MM.1S (cell line): ENCODE measurements at regions not wholly inside any gene's neighbourhood (a gene's known extent, or its start where the extent isn't known, plus 50 kb on each side); places are given as distances from the start of the nearest gene placed in this dataset.

ENCODE experiments used
- DNase-seq: peaks from one replicate; pipeline ENCODE4 v3.0.0-alpha.2; 2015
- H2AFZ ChIP-seq: fragments of 300-600 bp; sonication (generic); 2 replicates; pipeline ENCODE4 v1.6.0; 2016; ENCODE audit warnings: antibody characterized with exemption, low read length
- H3F3A ChIP-seq: fragments of 300-600 bp; sonication (generic); 2 replicates; pipeline ENCODE4 v1.6.1; 2016; ENCODE audit warnings: mild to moderate bottlenecking, antibody characterized with exemption, low read length, moderate library complexity, mixed read lengths; ENCODE audit not compliant: insufficient read depth
- H3K27ac ChIP-seq: fragments of 300-600 bp; sonication (generic); 2 replicates; pipeline ENCODE4 v1.5.1; 2016; ENCODE audit warnings: mild to moderate bottlenecking, low read length
- H3K27me3 ChIP-seq: fragments of 300-600 bp; sonication (generic); replicated peaks from 2 replicates; pipeline ENCODE4 v1.6.0; 2016; ENCODE audit warnings: low read length; ENCODE audit not compliant: insufficient read depth
- H3K36me3 ChIP-seq: fragments of 300-600 bp; sonication (generic); replicated peaks from 2 replicates; pipeline ENCODE4 v1.6.1; 2016; ENCODE audit warnings: mild to moderate bottlenecking, low read length, mixed read lengths; ENCODE audit not compliant: insufficient read depth
- H3K4me1 ChIP-seq: fragments of 300-600 bp; sonication (generic); 2 replicates; pipeline ENCODE4 v1.6.1; 2016; ENCODE audit warnings: low read length, mixed read lengths
- H3K4me2 ChIP-seq: fragments of 300-600 bp; sonication (generic); 2 replicates; pipeline ENCODE4 v1.6.0; 2016; ENCODE audit warnings: low read depth, low read length
- H3K4me3 ChIP-seq: fragments of 300-600 bp; sonication (generic); 2 replicates; pipeline ENCODE4 v1.5.1; 2016; ENCODE audit warnings: low read length, mixed read lengths
- H3K79me2 ChIP-seq: fragments of 300-600 bp; sonication (generic); 2 replicates; pipeline ENCODE4 v1.6.1; 2016; ENCODE audit warnings: mixed run types, low read length, mixed read lengths
- H3K9ac ChIP-seq: fragments of 300-600 bp; sonication (generic); 2 replicates; pipeline ENCODE4 v1.6.1; 2016; ENCODE audit warnings: low read length, mixed read lengths
- H3K9me2 ChIP-seq: fragments of 300-600 bp; sonication (generic); replicated peaks from 2 replicates; pipeline ENCODE4 v1.6.1; 2016; ENCODE audit warnings: mild to moderate bottlenecking, low read length, mixed read lengths; ENCODE audit not compliant: insufficient read depth
- H3K9me3 ChIP-seq: fragments of 300-600 bp; sonication (generic); replicated peaks from 2 replicates; pipeline ENCODE4 v1.6.1; 2016; ENCODE audit warnings: mild to moderate bottlenecking, low read length, mixed read lengths; ENCODE audit not compliant: insufficient read depth
- H4K20me1 ChIP-seq: fragments of 300-600 bp; sonication (generic); 2 replicates; pipeline ENCODE4 v1.6.1; 2016; ENCODE audit warnings: mild to moderate bottlenecking, low read length, moderate library complexity, mixed read lengths; ENCODE audit not compliant: insufficient read depth
- CTCF ChIP-seq: fragments of 300-600 bp; sonication (generic); IDR thresholded peaks from 2 replicates; pipeline ENCODE4 v1.5.1; 2016; ENCODE audit warnings: antibody characterized with exemption, low read length, mixed read lengths
- EZH2 ChIP-seq: fragments of 300-600 bp; sonication (generic); optimal IDR thresholded peaks from 2 replicates; pipeline ENCODE3; 2017; ENCODE audit warnings: low read depth, mild to moderate bottlenecking, antibody characterized with exemption, low read length, mixed read lengths
- EZH2phosphoT487 ChIP-seq: fragments of 300-600 bp; sonication (generic); IDR thresholded peaks from 2 replicates; pipeline ENCODE4 v1.6.1; 2018; ENCODE audit warnings: antibody characterized with exemption, low read length

- no peaks in the 10 kb centered on the region for H3K4me1 ChIP-seq
- no peaks in the 10 kb centered on the region for H3K27me3 ChIP-seq
- no peaks in the 10 kb centered on the region for H3F3A ChIP-seq
- no peak overlapping the region for H3K27ac ChIP-seq
- H3K9me3 ChIP-seq: no peaks in the 10 kb centered on the region
- no peak for DNase-seq
- H3K9ac ChIP-seq: no peak overlapping the region
- no peak overlapping the region for H3K4me2 ChIP-seq
- H2AFZ ChIP-seq: no peak overlapping the region
- no peaks in the 10 kb centered on the region for H3K9me2 ChIP-seq
- no peak overlapping the region for H3K4me3 ChIP-seq
- H4K20me1 ChIP-seq: no peaks in the 10 kb centered on the region
- H3K36me3 ChIP-seq: no peaks in the 10 kb centered on the region
- H3K79me2 ChIP-seq: no peaks in the 10 kb centered on the region
- TF ChIP-seq CTCF: no peak
- TF ChIP-seq EZH2: no peak
- TF ChIP-seq EZH2phosphoT487: no peak
Measured at GRCh38 chr13:105059786-105060185, 1475.7 kb downstream of the EFNB2 start.

DNA sequence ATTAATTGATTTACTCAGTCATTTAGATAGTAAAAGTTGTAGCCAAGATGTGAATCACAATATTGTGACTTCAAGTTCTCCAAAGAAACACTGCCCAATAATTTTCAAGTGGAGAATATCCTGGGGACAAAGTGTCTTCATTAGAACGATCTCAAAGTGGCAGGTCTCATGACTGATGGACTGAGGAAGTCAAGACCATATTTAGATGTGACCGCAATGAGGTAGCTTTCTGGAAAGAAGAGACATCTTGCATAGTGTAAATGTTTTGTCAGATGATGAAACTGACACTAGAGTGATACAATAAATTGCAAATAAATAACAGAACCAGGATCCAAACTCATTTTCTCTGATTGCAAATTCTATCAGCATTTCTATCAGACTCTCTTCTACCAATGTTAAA lies 1476.9 kb downstream of the EFNB2 start:
- H3K9me2 ChIP-seq: no peaks in the 10 kb centered on the region
- H4K20me1 ChIP-seq: no peaks in the 10 kb centered on the region
- no peak overlapping the region for H3K4me2 ChIP-seq
- H3K27ac ChIP-seq: no peak overlapping the region
- no peaks in the 10 kb centered on the region for H3K9me3 ChIP-seq
- H3K4me1 ChIP-seq: no peaks in the 10 kb centered on the region
- H3K79me2 ChIP-seq: no peaks in the 10 kb centered on the region
- H2AFZ ChIP-seq: no peak overlapping the region
- H3K36me3 ChIP-seq: no peaks in the 10 kb centered on the region
- no peak overlapping the region for H3K4me3 ChIP-seq
- DNase-seq: no peak
- H3K9ac ChIP-seq: no peak overlapping the region
- no peaks in the 10 kb centered on the region for H3K27me3 ChIP-seq
- no peaks in the 10 kb centered on the region for H3F3A ChIP-seq
- no peak for TF ChIP-seq CTCF
- TF ChIP-seq EZH2phosphoT487: no peak
- no peak for TF ChIP-seq EZH2

DNA sequence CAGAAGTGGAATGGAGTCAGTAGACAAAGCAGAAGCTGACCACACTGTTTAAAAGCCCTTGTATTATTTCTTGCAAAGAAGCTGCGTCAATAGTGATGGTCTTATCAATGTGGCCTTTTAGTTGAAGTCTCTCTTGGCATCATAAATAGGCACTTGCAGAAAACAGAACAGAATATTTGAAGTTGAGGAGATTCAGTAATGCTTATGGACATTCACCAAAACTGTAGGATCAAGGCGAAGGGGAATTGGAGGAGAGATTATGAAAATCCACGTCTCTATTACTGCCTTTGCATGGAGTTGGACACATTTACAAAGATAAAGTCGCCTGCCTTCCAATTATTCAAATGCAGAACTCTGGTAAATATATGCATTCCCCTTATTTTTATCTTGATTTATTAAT lies 1482.8 kb downstream of the EFNB2 start:
- Histone ChIP-seq H3K4me2 (no peak overlapping the region), H3K9me2 (no peaks in the 10 kb centered on the region), H3K27me3 (no peaks in the 10 kb centered on the region), H3K79me2 (no peaks in the 10 kb centered on the region), H3K4me3 (no peak overlapping the region), H4K20me1 (no peaks in the 10 kb centered on the region), H3K9ac (no peak overlapping the region), H3K4me1 (no peaks in the 10 kb centered on the region), H3K9me3 (no peaks in the 10 kb centered on the region), H3K27ac (no peak overlapping the region), H3F3A (no peaks in the 10 kb centered on the region), H3K36me3 (no peaks in the 10 kb centered on the region), H2AFZ (no peak overlapping the region)
- no peak for DNase-seq
- no peak for TF ChIP-seq CTCF
- TF ChIP-seq EZH2phosphoT487: no peak
- no peak for TF ChIP-seq EZH2
